ENCODE measurements at regions not wholly inside any gene's neighbourhood (a gene's known extent, or its start where the extent isn't known, plus 50 kb on each side); places are given as distances from the start of the nearest gene placed in this dataset.

- H3K27me3 ChIP-seq (replicated peaks; ENCODE audit: insufficient read depth, low read depth, low read length, poor library complexity), result no peaks in the 10 kb centered on the region
- peaks cover 12% of the 10 kb centered on the region for H3K4me1 ChIP-seq (ENCODE audit: insufficient read depth, low read length, poor library complexity, severe bottlenecking)
- H3K27ac ChIP-seq (ENCODE audit: low read depth, low read length, poor library complexity, severe bottlenecking), result no peak overlapping the region
- no peak for TF ChIP-seq EZH2 (IDR thresholded peaks at IDR 0.05; ENCODE audit: borderline replicate concordance, low read depth, low read length, poor library complexity, severe bottlenecking)
- no peak for TF ChIP-seq CTCF (conservative IDR thresholded peaks at IDR 0.05; ENCODE audit: low read depth, low read length)
- intact Hi-C loops (cut with micrococcal nuclease; ENCODE audit: unreplicated experiment), result no loop called here
- DNase-seq (ENCODE audit: low spot score), result no peak
- no TSS peak for BruUV-seq (replicated peaks)
- H3K36me3 ChIP-seq (ENCODE audit: insufficient read depth, low read length, poor library complexity, severe bottlenecking), result no peaks in the 10 kb centered on the region
- H3K9me3 ChIP-seq (ENCODE audit: low read depth, low read length, poor library complexity, severe bottlenecking), result no peaks in the 10 kb centered on the region
- ChIA-PET POLR2A (ENCODE audit: low non-redundant PET) (no interaction called here), CTCF (no interaction called here)
- H3K4me3 ChIP-seq (ENCODE audit: low read depth, low read length, poor library complexity, severe bottlenecking), result no peak overlapping the region
Measured at GRCh38 chr1:82466416-82466815, 665.7 kb downstream of the ADGRL2 start.

GRCh38 chr1:82465024-82465423 is 664.3 kb downstream of the ADGRL2 start:
- Histone ChIP-seq H3K27ac (ENCODE audit: low read depth, low read length, poor library complexity, severe bottlenecking) (no peak overlapping the region), H3K9me3 (ENCODE audit: low read depth, low read length, poor library complexity, severe bottlenecking) (no peaks in the 10 kb centered on the region), H3K27me3 (replicated peaks; ENCODE audit: insufficient read depth, low read depth, low read length, poor library complexity) (no peaks in the 10 kb centered on the region), H3K4me1 (ENCODE audit: insufficient read depth, low read length, poor library complexity, severe bottlenecking) (peaks cover 12% of the 10 kb centered on the region), H3K36me3 (ENCODE audit: insufficient read depth, low read length, poor library complexity, severe bottlenecking) (no peaks in the 10 kb centered on the region), H3K4me3 (ENCODE audit: low read depth, low read length, poor library complexity, severe bottlenecking) (no peak overlapping the region)
- DNase-seq (ENCODE audit: low spot score), result no peak
- TF ChIP-seq CTCF (conservative IDR thresholded peaks at IDR 0.05; ENCODE audit: low read depth, low read length) (no peak), EZH2 (IDR thresholded peaks at IDR 0.05; ENCODE audit: borderline replicate concordance, low read depth, low read length, poor library complexity, severe bottlenecking) (no peak)
- intact Hi-C loops (cut with micrococcal nuclease; ENCODE audit: unreplicated experiment), result no loop called here
- ChIA-PET POLR2A (ENCODE audit: low non-redundant PET) (no interaction called here), CTCF (no interaction called here)
- BruUV-seq (replicated peaks), result no TSS peak

GRCh38 chr1:82464362-82465001 is 663.7 kb downstream of the ADGRL2 start:
- peak; percentile 32 for DNase-seq (ENCODE audit: low spot score)
- Histone ChIP-seq H3K27me3 (replicated peaks; ENCODE audit: insufficient read depth, low read depth, low read length, poor library complexity) (no peaks in the 10 kb centered on the region), H3K4me3 (ENCODE audit: low read depth, low read length, poor library complexity, severe bottlenecking) (no peak overlapping the region), H3K4me1 (ENCODE audit: insufficient read depth, low read length, poor library complexity, severe bottlenecking) (peaks cover 12% of the 10 kb centered on the region), H3K36me3 (ENCODE audit: insufficient read depth, low read length, poor library complexity, severe bottlenecking) (no peaks in the 10 kb centered on the region), H3K27ac (ENCODE audit: low read depth, low read length, poor library complexity, severe bottlenecking) (no peak overlapping the region), H3K9me3 (ENCODE audit: low read depth, low read length, poor library complexity, severe bottlenecking) (no peaks in the 10 kb centered on the region)
- POLR2A ChIA-PET (ENCODE audit: low non-redundant PET), result no interaction called here
- no TSS peak for BruUV-seq (replicated peaks)
- TF ChIP-seq CTCF (conservative IDR thresholded peaks at IDR 0.05; ENCODE audit: low read depth, low read length) (no peak), EZH2 (IDR thresholded peaks at IDR 0.05; ENCODE audit: borderline replicate concordance, low read depth, low read length, poor library complexity, severe bottlenecking) (no peak)
- CTCF ChIA-PET, result no interaction called here
- intact Hi-C loops (cut with micrococcal nuclease; ENCODE audit: unreplicated experiment), result no loop called here

Measured in A673 (cell line).